ENCODE measurements at regions not wholly inside any gene's neighbourhood (a gene's known extent, or its start where the extent isn't known, plus 50 kb on each side); places are given as distances from the start of the nearest gene placed in this dataset.
"Not testable (repeated sequence)": the region's sequence is repeated elsewhere in the genome, so short reads cannot be mapped to it uniquely, and the experiment has no call there.

DNA sequence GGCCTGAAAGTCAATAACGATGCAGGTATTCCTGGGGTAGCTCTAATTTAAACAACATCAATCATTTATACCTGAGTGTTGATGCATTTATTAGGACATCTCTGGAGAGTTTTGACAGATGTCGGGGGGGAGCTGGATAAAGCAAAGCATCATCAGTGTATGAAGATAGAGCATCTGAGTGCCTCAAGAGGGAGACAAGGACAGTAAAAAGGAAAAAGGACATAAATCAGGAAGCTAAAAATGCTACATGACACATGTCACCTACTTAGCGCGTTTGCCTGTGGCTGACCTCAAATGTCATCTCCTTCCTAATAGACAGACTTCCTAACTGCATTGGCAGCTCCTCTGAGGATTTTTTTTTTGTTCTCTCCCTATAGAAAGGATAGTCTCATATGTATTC is 259.5 kb upstream of the PKP2 start:
- POLR2A ChIA-PET = interaction anchor here (0.8 kb wide), 2 partner anchors 9 to 15 kb away, joined by 3 read pairs; no protein-coding TSS in a partner anchor
- H3K4me1 Mint-ChIP-seq (ENCODE audit: insufficient read depth, unreplicated experiment) = no peaks in the 10 kb centered on the region
- BruUV-seq (replicated peaks) = no TSS peak
- no peaks in the 10 kb centered on the region for H3K27me3 Mint-ChIP-seq (ENCODE audit: insufficient read depth, unreplicated experiment)
- CTCF ChIA-PET = interaction anchor here (0.6 kb wide), 1 partner anchor 65 kb away, joined by 3 read pairs; no protein-coding TSS in a partner anchor
- TF ChIP-seq, protein P1, sequence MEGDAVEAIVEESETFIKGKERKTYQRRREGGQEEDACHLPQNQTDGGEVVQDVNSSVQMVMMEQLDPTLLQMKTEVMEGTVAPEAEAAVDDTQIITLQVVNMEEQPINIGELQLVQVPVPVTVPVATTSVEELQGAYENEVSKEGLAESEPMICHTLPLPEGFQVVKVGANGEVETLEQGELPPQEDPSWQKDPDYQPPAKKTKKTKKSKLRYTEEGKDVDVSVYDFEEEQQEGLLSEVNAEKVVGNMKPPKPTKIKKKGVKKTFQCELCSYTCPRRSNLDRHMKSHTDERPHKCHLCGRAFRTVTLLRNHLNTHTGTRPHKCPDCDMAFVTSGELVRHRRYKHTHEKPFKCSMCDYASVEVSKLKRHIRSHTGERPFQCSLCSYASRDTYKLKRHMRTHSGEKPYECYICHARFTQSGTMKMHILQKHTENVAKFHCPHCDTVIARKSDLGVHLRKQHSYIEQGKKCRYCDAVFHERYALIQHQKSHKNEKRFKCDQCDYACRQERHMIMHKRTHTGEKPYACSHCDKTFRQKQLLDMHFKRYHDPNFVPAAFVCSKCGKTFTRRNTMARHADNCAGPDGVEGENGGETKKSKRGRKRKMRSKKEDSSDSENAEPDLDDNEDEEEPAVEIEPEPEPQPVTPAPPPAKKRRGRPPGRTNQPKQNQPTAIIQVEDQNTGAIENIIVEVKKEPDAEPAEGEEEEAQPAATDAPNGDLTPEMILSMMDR (IDR thresholded peaks at IDR 0.05; ENCODE audit: unreplicated experiment) = no peak
- no peak overlapping the region for H3K27ac Mint-ChIP-seq (ENCODE audit: low read depth, unreplicated experiment)
- H3K36me3 Mint-ChIP-seq (ENCODE audit: insufficient read depth, unreplicated experiment) = no peaks in the 10 kb centered on the region
- intact Hi-C loops (cut with micrococcal nuclease) = no loop called here
- no peak overlapping the region for H3K4me3 Mint-ChIP-seq (ENCODE audit: unreplicated experiment)
- no peak for DNase-seq (ENCODE audit: unreplicated experiment)
- no peaks in the 10 kb centered on the region for H3K9me3 Mint-ChIP-seq (ENCODE audit: unreplicated experiment)

DNA sequence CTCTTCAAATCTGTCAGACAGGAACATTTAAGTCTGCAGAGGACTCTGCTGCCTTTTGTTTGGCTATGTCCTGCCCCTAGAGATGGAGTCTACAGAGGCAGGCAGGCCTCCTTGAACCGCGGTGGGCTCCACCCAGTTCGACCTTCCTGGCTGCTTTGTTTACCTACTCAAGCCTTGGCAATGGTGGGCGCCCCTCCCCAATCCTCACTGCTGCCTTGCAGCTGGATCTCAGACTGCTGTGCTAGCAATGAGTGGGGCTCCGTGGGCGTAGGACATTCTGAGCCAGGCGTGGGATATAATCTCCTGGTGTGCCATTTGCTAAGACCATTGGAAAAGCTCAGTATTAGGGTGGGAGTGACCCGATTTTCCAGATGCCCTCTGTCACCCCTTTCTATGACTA is 250.7 kb upstream of the PKP2 start:
- H3K36me3 Mint-ChIP-seq (ENCODE audit: insufficient read depth, unreplicated experiment); H3K4me3 Mint-ChIP-seq (ENCODE audit: unreplicated experiment); H3K4me1 Mint-ChIP-seq (ENCODE audit: insufficient read depth, unreplicated experiment); H3K27me3 Mint-ChIP-seq (ENCODE audit: insufficient read depth, unreplicated experiment); POLR2A ChIA-PET; H3K9me3 Mint-ChIP-seq (ENCODE audit: unreplicated experiment); CTCF ChIA-PET; intact Hi-C loops (cut with micrococcal nuclease); H3K27ac Mint-ChIP-seq (ENCODE audit: low read depth, unreplicated experiment); DNase-seq (ENCODE audit: unreplicated experiment); BruUV-seq (replicated peaks): not testable (repeated sequence)

- no TSS peak for BruUV-seq (replicated peaks)
- DNase-seq (ENCODE audit: unreplicated experiment) = no peak
- H3K27ac Mint-ChIP-seq (ENCODE audit: low read depth, unreplicated experiment) = no peak overlapping the region
These were observed 232.9 kb upstream of the PKP2 start for GRCh38 chr12:33129500-33129899.

DNA sequence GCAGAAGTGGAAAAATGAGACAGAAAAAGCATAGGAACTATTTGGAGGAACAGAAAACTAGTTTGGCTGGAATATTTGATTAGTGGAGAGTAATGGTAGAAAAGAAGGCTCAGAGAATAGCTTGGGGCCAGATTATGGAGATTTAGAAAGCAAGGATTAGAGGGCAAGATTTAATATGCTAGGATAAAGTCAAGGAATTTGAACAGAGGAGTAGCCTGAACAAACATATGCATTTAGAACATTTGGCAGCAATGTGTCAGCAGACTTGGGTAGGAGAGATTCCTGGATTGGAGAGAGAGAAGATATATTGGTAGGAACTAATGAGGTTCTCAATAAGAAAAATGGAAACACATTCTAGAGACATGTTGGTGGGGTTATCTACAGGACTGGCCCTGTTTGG is 229.2 kb upstream of the PKP2 start:
- intact Hi-C loops (cut with micrococcal nuclease) = no loop called here
- no peaks in the 10 kb centered on the region for H3K9me3 Mint-ChIP-seq (ENCODE audit: unreplicated experiment)
- H3K36me3 Mint-ChIP-seq (ENCODE audit: insufficient read depth, unreplicated experiment) = no peaks in the 10 kb centered on the region
- BruUV-seq (replicated peaks) = no TSS peak
- H3K27ac Mint-ChIP-seq (ENCODE audit: low read depth, unreplicated experiment) = no peak overlapping the region
- peaks cover 21% of the 10 kb centered on the region for H3K27me3 Mint-ChIP-seq (ENCODE audit: insufficient read depth, unreplicated experiment)
- ChIA-PET CTCF (no interaction called here), POLR2A (no interaction called here)
- TF ChIP-seq, protein P1 (IDR thresholded peaks at IDR 0.05; ENCODE audit: unreplicated experiment) = no peak
- H3K4me1 Mint-ChIP-seq (ENCODE audit: insufficient read depth, unreplicated experiment) = no peaks in the 10 kb centered on the region
- no peak for DNase-seq (ENCODE audit: unreplicated experiment)
- H3K4me3 Mint-ChIP-seq (ENCODE audit: unreplicated experiment) = no peak overlapping the region

More at GRCh38 chr12:33129500-33129899, 232.9 kb upstream of the PKP2 start:
- Mint-ChIP-seq H3K4me1 (ENCODE audit: insufficient read depth, unreplicated experiment) (no peaks in the 10 kb centered on the region), H3K9me3 (ENCODE audit: unreplicated experiment) (no peaks in the 10 kb centered on the region), H3K4me3 (ENCODE audit: unreplicated experiment) (no peak overlapping the region), H3K27me3 (ENCODE audit: insufficient read depth, unreplicated experiment) (peaks cover 46% of the 10 kb centered on the region), H3K36me3 (ENCODE audit: insufficient read depth, unreplicated experiment) (no peaks in the 10 kb centered on the region)
- ChIA-PET POLR2A (no interaction called here), CTCF (no interaction called here)
- TF ChIP-seq, protein P1 (IDR thresholded peaks at IDR 0.05; ENCODE audit: unreplicated experiment) = no peak
- intact Hi-C loops (cut with micrococcal nuclease) = no loop called here

DNA sequence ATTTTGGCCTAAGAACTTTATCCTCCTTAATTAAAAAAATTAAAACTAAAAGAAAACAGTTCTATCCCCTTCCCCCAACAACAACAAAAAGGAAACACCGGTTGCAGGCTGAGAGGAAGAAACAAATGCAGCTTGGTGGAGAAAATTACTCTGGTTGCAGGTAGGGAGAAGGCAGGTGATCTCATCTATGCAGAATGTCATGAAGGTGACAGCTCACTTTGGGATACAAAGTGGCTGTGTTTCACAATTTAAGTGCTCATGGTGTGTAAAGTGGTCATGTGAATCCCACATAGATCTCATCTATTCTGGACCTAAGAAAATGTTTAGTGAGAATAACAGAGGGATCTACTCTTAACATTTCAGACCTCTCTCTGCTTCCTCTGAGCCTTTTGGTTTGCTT is 219.7 kb upstream of the PKP2 start:
- Mint-ChIP-seq H3K4me3 (ENCODE audit: unreplicated experiment) (no peak overlapping the region), H3K4me1 (ENCODE audit: insufficient read depth, unreplicated experiment) (no peaks in the 10 kb centered on the region), H3K36me3 (ENCODE audit: insufficient read depth, unreplicated experiment) (no peaks in the 10 kb centered on the region), H3K27me3 (ENCODE audit: insufficient read depth, unreplicated experiment) (peaks cover 24% of the 10 kb centered on the region), H3K9me3 (ENCODE audit: unreplicated experiment) (no peaks in the 10 kb centered on the region), H3K27ac (ENCODE audit: low read depth, unreplicated experiment) (no peak overlapping the region)
- intact Hi-C loops (cut with micrococcal nuclease) = no loop called here
- CTCF ChIA-PET = no interaction called here
- POLR2A ChIA-PET = no interaction called here
- BruUV-seq (replicated peaks) = no TSS peak
- DNase-seq (ENCODE audit: unreplicated experiment) = no peak
- TF ChIP-seq, protein P1 (IDR thresholded peaks at IDR 0.05; ENCODE audit: unreplicated experiment) = no peak
